HepG2 (cell line): ENCODE measurements at regions not wholly inside any gene's neighbourhood (a gene's known extent, or its start where the extent isn't known, plus 50 kb on each side); places are given as distances from the start of the nearest gene placed in this dataset.

Source experiments
- ATAC-seq: fragments of 200-7000 bp; cut with Tn5 transposase; 3 replicates; pipeline ENCODE4 v1.9.1; 2020; ENCODE audit warnings: mild to moderate bottlenecking, moderate library complexity
- BruUV-seq: library from RNA; stranded (reverse); fragments of 400-500 nt; replicated peaks from 2 replicates; lab custom pipeline; 2021; lab: Mats Ljungman, UMichigan
- CTCF ChIA-PET: fragments of 300-600 bp; formaldehyde crosslinking; extraction: SDS; loops from one replicate; lab custom pipeline; 2021; ENCODE audit warnings: low total read pairs, inconsistent platforms, low intra/inter-chr PET ratio; lab: Yijun Ruan, JAX
- POLR2A ChIA-PET: fragments of 350-600 bp; sonication (Branson Sonifier 250); formaldehyde crosslinking; loops from one replicate; lab custom pipeline; 2020; ENCODE audit warnings: antibody characterized with exemption, inconsistent platforms; lab: Yijun Ruan, JAX
- DNase-seq: peaks from one replicate; pipeline ENCODE4 v3.0.0-alpha.2; 2015; ENCODE audit warnings: low spot score
- FAIRE-seq: peaks from 3 replicates; lab custom pipeline; 2011; peaks lifted over from hg19 to GRCh38; lab: Jason Lieb, UNC
- H2AFZ ChIP-seq: one replicate; pipeline ENCODE4 v1.6.1; 2011; ENCODE audit warnings: low read length, inconsistent platforms
- H3K27ac ChIP-seq: fragments of 300-600 bp; 3 replicates; pipeline ENCODE4 v1.8.0; 2011; ENCODE audit warnings: mixed run types, mild to moderate bottlenecking, mixed read lengths, low read length, inconsistent platforms; ENCODE audit not compliant: insufficient read depth; ENCODE audit errors: extremely low read length
- H3K27me3 ChIP-seq, 2 experiments: fragments of 200-600 bp in 1 of 2; 2 replicates in 1 of 2; 3 replicates in 1 of 2; pipeline versions ENCODE4 v1.6.0 to v1.8.0; 2011; ENCODE audit warnings: low read length in 2 of 2, mild to moderate bottlenecking in 2 of 2, moderate library complexity in 2 of 2, inconsistent platforms in 1 of 2; ENCODE audit not compliant: insufficient read depth in 2 of 2, control insufficient read depth in 1 of 2
- H3K36me3 ChIP-seq, 2 experiments: fragments of 200-600 bp in 1 of 2; replicated peaks in 1 of 2; 2 replicates in 1 of 2; 3 replicates in 1 of 2; pipeline versions ENCODE4 v1.5.1 to v1.8.0; 2011; ENCODE audit warnings: low read length in 2 of 2, inconsistent platforms in 1 of 2; ENCODE audit not compliant: insufficient read depth in 2 of 2, control insufficient read depth in 1 of 2
- H3K4me1 ChIP-seq: 2 replicates; pipeline ENCODE4 v1.5.1; 2012; ENCODE audit warnings: low read length, inconsistent platforms; ENCODE audit not compliant: insufficient read depth
- H3K4me2 ChIP-seq: 2 replicates; pipeline ENCODE4 v1.6.0; 2011; ENCODE audit warnings: low read depth, low read length, inconsistent platforms
- H3K4me3 ChIP-seq, 3 experiments: fragments of 200-600 bp in 1 of 3; sonication (generic), shearing (Covaris generic) in 1 of 3; replicated peaks in 1 of 3; 2 replicates each; pipeline ENCODE4 v1.5.1; 2011 to 2016; ENCODE audit warnings: low read length in 3 of 3, inconsistent platforms in 2 of 3, low read depth in 2 of 3, mild to moderate bottlenecking in 2 of 3, control low read depth in 1 of 3, mixed read lengths in 1 of 3; ENCODE audit not compliant: insufficient read depth in 1 of 3
- H3K79me2 ChIP-seq: one replicate; pipeline ENCODE4 v1.6.1; 2011; ENCODE audit warnings: low read length, inconsistent platforms; ENCODE audit not compliant: insufficient read depth
- H3K9ac ChIP-seq: 2 replicates; pipeline ENCODE4 v1.6.0; 2011; ENCODE audit warnings: mild to moderate bottlenecking, low read depth, low read length, inconsistent platforms; ENCODE audit not compliant: insufficient read depth
- H3K9me3 ChIP-seq: 2 replicates; pipeline ENCODE4 v1.5.1; 2012; ENCODE audit warnings: mild to moderate bottlenecking, low read length
- H4K20me1 ChIP-seq: 2 replicates; pipeline ENCODE4 v1.6.0; 2011; ENCODE audit warnings: inconsistent platforms, mild to moderate bottlenecking, low read length, moderate library complexity; ENCODE audit not compliant: insufficient read depth
- EED ChIP-seq: sonication (generic); formaldehyde crosslinking; IDR thresholded peaks from 2 replicates; pipeline ENCODE4 v1.5.0; 2020; ENCODE audit warnings: mild to moderate bottlenecking, missing genetic modification reagents
- ZNF883 ChIP-seq: sonication (generic); formaldehyde crosslinking; IDR thresholded peaks from 2 replicates; pipeline ENCODE4 v1.5.1; 2020; ENCODE audit warnings: mild to moderate bottlenecking, missing genetic modification reagents; ENCODE audit errors: not compliant biosample characterization
- ZSCAN22 ChIP-seq: sonication (generic); formaldehyde crosslinking; IDR thresholded peaks from 2 replicates; pipeline ENCODE4 v1.4.0; 2020; ENCODE audit warnings: mild to moderate bottlenecking, missing genetic modification reagents
- WGBS: methylation state at CpG from one replicate; pipeline ENCODE4 v1.1.6; 2017; ENCODE audit warnings: low lambda C conversion rate; 5-methylcytosine and 5-hydroxymethylcytosine counted together
- in situ Hi-C: cut with HindIII; loops from 2 replicates; pipeline ENCODE4 v1.10.0; 2017; ENCODE audit warnings: low pct_unique_long_range_greater_than_20kb; ENCODE audit not compliant: extremely low pct_ligation_motif_present
- intact Hi-C: fragments of 100-400 bp; cut with micrococcal nuclease; formaldehyde crosslinking; loops from one replicate; pipeline ENCODE4 v1.10.0; 2022; ENCODE audit not compliant: unreplicated experiment

DNA sequence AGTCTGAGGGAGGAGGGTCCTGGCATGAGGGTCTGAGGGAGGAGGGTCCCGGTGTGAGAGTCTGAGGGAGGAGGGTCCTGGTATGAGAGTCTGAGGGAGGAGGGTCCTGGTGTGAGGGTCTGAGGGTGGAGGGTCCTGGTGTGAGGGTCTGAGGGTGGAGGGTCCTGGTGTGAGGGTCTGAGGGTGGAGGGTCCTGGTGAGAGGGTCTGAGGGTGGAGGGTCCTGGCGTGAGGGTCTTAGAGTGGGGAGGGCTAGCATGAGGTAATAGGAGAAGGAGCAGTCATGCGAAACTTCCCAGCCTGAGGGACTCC, 194.8 kb downstream of the TEX29 start:
- no peak for DNase-seq
- no peak overlapping the region for H2AFZ ChIP-seq
- H3K9ac ChIP-seq: no peak overlapping the region
- no peak overlapping the region for H3K4me3 ChIP-seq
- H3K4me1 ChIP-seq: no peaks in the 10 kb centered on the region
- no peaks in the 10 kb centered on the region for H3K79me2 ChIP-seq
- FAIRE-seq: no peak
- in situ Hi-C loops (no loop called here), intact Hi-C loops (no loop called here)
- TF ChIP-seq EED (CRISPR knock-in tag) (no peak), ZSCAN22 (peak; percentile 95)
- H3K9me3 ChIP-seq: no peaks in the 10 kb centered on the region
- H4K20me1 ChIP-seq: no peaks in the 10 kb centered on the region
- ATAC-seq: no peak
- no peak overlapping the region for H3K4me2 ChIP-seq
- no TSS peak for BruUV-seq
- ChIA-PET POLR2A (no interaction called here), CTCF (no interaction called here)
- no peaks in the 10 kb centered on the region; a peak in 1 of 5 replicates for H3K36me3 ChIP-seq
- peaks cover 7 to 56% of the 10 kb centered on the region in 2 experiments for H3K27me3 ChIP-seq
- no peak overlapping the region for H3K27ac ChIP-seq
- WGBS: 20% methylated on average over 3 of the region's 3 CpGs

DNA sequence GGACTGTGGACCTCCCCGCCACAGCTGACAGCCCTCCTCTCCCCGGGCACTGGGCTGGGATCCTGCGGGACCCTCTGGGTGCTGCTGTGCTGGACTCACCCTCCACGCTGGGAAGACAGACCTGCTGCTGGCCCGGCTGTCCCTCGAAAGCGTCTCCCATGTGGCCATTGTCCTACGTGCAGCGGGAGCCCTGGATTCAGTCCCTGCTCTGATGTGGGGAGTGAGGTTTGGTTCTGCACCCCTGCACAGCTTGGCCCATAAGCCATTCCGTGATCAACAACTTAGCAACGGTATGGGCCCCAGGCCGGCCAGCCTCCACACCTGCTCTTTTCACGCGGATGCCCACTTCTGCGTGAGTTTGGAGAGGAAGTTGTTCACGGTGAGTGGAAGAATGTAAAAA, 195.2 kb downstream of the TEX29 start:
- no peak overlapping the region for H2AFZ ChIP-seq
- no peaks in the 10 kb centered on the region; a peak in 1 of 5 replicates for H3K36me3 ChIP-seq
- ChIA-PET CTCF (no interaction called here), POLR2A (no interaction called here)
- no TSS peak for BruUV-seq
- H3K4me1 ChIP-seq: no peaks in the 10 kb centered on the region
- H3K4me3 ChIP-seq: no peak overlapping the region
- intact Hi-C loops: no loop called here
- no peak for ATAC-seq
- no peaks in the 10 kb centered on the region for H4K20me1 ChIP-seq
- H3K9me3 ChIP-seq: no peaks in the 10 kb centered on the region
- in situ Hi-C loops: no loop called here
- no peak overlapping the region for H3K4me2 ChIP-seq
- no peak overlapping the region for H3K9ac ChIP-seq
- H3K27ac ChIP-seq: no peak overlapping the region
- no peaks in the 10 kb centered on the region for H3K79me2 ChIP-seq
- no peak for TF ChIP-seq ZNF883 (CRISPR knock-in tag)
- no peak for FAIRE-seq
- WGBS: 44% methylated on average over 2 of the region's 16 CpGs
- peaks cover 8 to 56% of the 10 kb centered on the region in 2 experiments for H3K27me3 ChIP-seq
- no peak for DNase-seq
